GM12892 (cell line): ENCODE measurements at regions not wholly inside any gene's neighbourhood (a gene's known extent, or its start where the extent isn't known, plus 50 kb on each side); places are given as distances from the start of the nearest gene placed in this dataset.
"Not testable (repeated sequence)": the region's sequence is repeated elsewhere in the genome, so short reads cannot be mapped to it uniquely, and the experiment has no call there.

Source experiments
- DNase-seq: peaks from one replicate; pipeline ENCODE4 v3.0.0; 2011; ENCODE audit not compliant: insufficient read length
- FAIRE-seq: peaks from 2 replicates; lab custom pipeline; 2011; peaks lifted over from hg19 to GRCh38; lab: Jason Lieb, UNC
- POLR2A ChIP-seq: IDR thresholded peaks from 2 replicates; pipeline ENCODE4 v1.6.1; 2011; ENCODE audit warnings: low read depth, low read length, control low read depth
- POLR2AphosphoS5 ChIP-seq: IDR thresholded peaks from 2 replicates; pipeline ENCODE4 v1.6.1; 2011; ENCODE audit warnings: low read depth, low read length, control low read depth
- TAF1 ChIP-seq: IDR thresholded peaks from 2 replicates; pipeline ENCODE4 v1.6.1; 2011; ENCODE audit warnings: low read depth, mild to moderate bottlenecking, control low read depth, low read length, borderline replicate concordance

DNA sequence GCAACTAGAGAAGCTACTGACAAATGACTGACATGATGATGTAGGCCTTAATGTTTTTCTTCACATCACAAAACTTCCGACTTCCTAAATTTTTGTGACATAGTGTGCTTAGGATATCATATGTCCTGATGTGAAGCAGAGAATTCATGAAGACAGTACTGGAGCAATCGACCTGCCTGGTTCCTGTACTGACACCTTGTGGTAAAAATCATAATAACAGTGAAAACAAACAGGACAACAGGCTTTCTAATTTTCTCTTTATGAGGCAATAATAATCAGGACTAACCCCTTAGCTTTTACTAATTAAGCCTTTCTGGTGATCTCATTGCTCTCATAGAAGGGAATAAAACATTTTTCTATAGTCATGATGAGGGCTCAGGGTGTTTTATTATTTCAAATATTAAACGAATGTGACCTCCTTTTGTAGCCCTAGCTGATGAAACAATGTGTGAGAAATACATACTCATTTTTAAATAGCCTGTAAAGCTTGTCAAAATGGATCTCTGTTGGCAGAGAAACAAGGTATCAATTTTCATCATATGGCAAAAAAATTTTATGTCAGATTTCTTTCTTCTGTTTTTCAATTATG is 158.4 kb downstream of the TENT5D start:
- FAIRE-seq: peak; percentile 85
- TF ChIP-seq POLR2A (no peak), TAF1 (no peak), POLR2AphosphoS5 (no peak)
- no peak for DNase-seq

GRCh38 chrX:80590992-80591391 is 170.7 kb downstream of the TENT5D start:
- FAIRE-seq, DNase-seq: not testable (repeated sequence)

DNA sequence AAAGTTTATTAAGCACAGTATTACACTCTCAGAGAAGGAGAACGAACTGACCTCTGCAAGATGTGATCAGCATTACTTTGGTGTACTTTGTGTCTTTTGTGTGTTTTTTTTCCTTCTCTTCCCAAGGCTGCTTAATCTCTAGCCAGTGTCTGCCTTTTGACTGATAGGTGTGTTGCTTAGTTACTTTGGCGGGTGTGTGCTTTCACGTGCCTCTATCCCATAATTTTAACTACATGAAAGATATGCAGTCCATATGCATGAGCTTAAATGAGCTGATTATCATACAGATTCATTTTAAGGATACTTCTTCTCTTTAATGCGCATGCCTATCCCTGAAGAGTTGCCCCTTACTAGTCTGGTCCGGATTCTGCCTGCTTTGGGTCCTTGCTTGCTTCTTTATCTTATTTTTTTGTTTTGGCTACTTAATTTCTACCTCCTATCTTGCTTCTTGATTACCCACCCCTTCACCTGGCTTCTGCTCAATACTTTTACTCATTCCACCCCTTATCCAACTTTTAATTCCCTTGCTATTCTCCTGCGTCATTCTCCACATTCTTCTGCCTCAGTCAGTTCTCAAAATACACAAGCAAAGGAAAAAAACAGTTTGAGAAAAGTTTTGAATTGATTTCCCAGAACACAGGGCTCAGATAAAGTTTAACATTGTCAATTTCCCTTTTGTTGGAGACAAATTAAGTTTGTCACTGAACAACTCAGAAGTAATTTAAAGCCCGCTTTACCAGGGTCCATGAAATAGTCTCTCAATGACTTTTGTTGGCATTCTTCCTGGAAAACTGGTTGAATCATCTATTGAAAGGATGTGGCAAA is 182.0 kb downstream of the TENT5D start:
- FAIRE-seq: no peak
- no peak for TF ChIP-seq TAF1
- TF ChIP-seq POLR2A: no peak
- TF ChIP-seq POLR2AphosphoS5: no peak

More for the DNA sequence above, 182.0 kb downstream of the TENT5D start:
- DNase-seq: no peak
